Upper lobe of right lung (tissue), 1 donor: ENCODE measurements at regions not wholly inside any gene's neighbourhood (a gene's known extent, or its start where the extent isn't known, plus 50 kb on each side); places are given as distances from the start of the nearest gene placed in this dataset.

Source experiments
- ATAC-seq: fragments of 200-7000 bp; cut with Tn5 transposase; one replicate; pipeline ENCODE4 v1.9.1; 2020; ENCODE audit warnings: mild to moderate bottlenecking, moderate library complexity
- DNase-seq: peaks from one replicate; pipeline ENCODE4 v3.0.0-alpha.2; 2020
- H3K27ac ChIP-seq: fragments of 200-600 bp; one replicate; pipeline ENCODE4 v1.8.0; 2022
- H3K27me3 ChIP-seq: fragments of 200-600 bp; one replicate; pipeline ENCODE4 v1.8.0; 2022; ENCODE audit warnings: mild to moderate bottlenecking
- H3K36me3 ChIP-seq: fragments of 200-600 bp; one replicate; pipeline ENCODE4 v1.8.0; 2022
- H3K4me1 ChIP-seq: fragments of 200-600 bp; one replicate; pipeline ENCODE4 v1.8.0; 2022
- H3K4me3 ChIP-seq: fragments of 200-600 bp; one replicate; pipeline ENCODE4 v1.8.0; 2022; ENCODE audit warnings: mild to moderate bottlenecking
- H3K9me3 ChIP-seq: fragments of 200-600 bp; one replicate; pipeline ENCODE4 v1.8.0; 2022
- intact Hi-C: fragments of 100-400 bp; cut with DNase I; formaldehyde crosslinking; loops from one replicate; pipeline ENCODE4 v1.11.0; 2022
- TF ChIP-seq, protein P1 (sequence below): fragments of 200-600 bp; IDR thresholded peaks from one replicate; pipeline ENCODE4 v1.8.0; 2022; ENCODE audit warnings: antibody characterized with exemption
- donor health status: DM: no; HTN: yes; CAD: no; lungs with severe emphysema.

- Histone ChIP-seq H3K4me1 (no peaks in the 10 kb centered on the region), H3K9me3 (no peaks in the 10 kb centered on the region), H3K27ac (no peak overlapping the region), H3K4me3 (no peak overlapping the region), H3K36me3 (no peaks in the 10 kb centered on the region), H3K27me3 (no peaks in the 10 kb centered on the region)
- DNase-seq (no peak), ATAC-seq (no peak)
- intact Hi-C loops, result no loop called here
- TF ChIP-seq, protein P1, sequence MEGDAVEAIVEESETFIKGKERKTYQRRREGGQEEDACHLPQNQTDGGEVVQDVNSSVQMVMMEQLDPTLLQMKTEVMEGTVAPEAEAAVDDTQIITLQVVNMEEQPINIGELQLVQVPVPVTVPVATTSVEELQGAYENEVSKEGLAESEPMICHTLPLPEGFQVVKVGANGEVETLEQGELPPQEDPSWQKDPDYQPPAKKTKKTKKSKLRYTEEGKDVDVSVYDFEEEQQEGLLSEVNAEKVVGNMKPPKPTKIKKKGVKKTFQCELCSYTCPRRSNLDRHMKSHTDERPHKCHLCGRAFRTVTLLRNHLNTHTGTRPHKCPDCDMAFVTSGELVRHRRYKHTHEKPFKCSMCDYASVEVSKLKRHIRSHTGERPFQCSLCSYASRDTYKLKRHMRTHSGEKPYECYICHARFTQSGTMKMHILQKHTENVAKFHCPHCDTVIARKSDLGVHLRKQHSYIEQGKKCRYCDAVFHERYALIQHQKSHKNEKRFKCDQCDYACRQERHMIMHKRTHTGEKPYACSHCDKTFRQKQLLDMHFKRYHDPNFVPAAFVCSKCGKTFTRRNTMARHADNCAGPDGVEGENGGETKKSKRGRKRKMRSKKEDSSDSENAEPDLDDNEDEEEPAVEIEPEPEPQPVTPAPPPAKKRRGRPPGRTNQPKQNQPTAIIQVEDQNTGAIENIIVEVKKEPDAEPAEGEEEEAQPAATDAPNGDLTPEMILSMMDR, result no peak
These were observed 168.0 kb upstream of the ARID2 start for GRCh38 chr12:45561488-45561887.

- H3K27ac ChIP-seq, result no peak overlapping the region
- DNase-seq (no peak), ATAC-seq (no peak)
- no peaks in the 10 kb centered on the region for H3K27me3 ChIP-seq
- TF ChIP-seq, protein P1, result no peak
- H3K4me1 ChIP-seq, result no peaks in the 10 kb centered on the region
- H3K9me3 ChIP-seq, result no peaks in the 10 kb centered on the region
- no peak overlapping the region for H3K4me3 ChIP-seq
- intact Hi-C loops, result no loop called here
- no peaks in the 10 kb centered on the region for H3K36me3 ChIP-seq
These were observed 163.9 kb upstream of the ARID2 start for GRCh38 chr12:45565590-45565989.

DNA sequence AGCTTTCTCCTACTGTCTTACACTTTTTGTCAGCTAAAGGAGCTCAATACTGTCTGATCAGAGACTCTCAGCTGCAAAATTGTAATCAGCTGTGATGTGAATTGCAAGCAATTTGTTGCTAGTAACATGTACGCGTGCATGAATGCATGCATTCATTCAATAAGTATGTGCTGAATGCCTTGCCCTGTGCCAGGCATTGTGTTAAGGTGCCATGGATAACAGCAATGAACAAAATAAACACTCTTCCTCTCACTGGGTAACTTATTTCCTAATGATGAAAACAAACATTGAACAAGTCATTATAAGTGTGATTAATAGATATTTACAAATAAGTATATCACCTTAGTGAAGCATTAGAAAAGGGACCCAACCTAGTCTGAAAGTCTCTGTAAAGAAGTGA is 163.2 kb upstream of the ARID2 start:
- H3K27me3 ChIP-seq, result no peaks in the 10 kb centered on the region
- no peaks in the 10 kb centered on the region for H3K36me3 ChIP-seq
- no peak overlapping the region for H3K27ac ChIP-seq
- ATAC-seq (no peak), DNase-seq (no peak)
- TF ChIP-seq, protein P1, result no peak
- no peaks in the 10 kb centered on the region for H3K4me1 ChIP-seq
- no peak overlapping the region for H3K4me3 ChIP-seq
- H3K9me3 ChIP-seq, result no peaks in the 10 kb centered on the region
- intact Hi-C loops, result no loop called here

GRCh38 chr12:45568808-45569207 is 160.7 kb upstream of the ARID2 start:
- TF ChIP-seq, protein P1, result no peak
- no peak overlapping the region for H3K4me3 ChIP-seq
- H3K27ac ChIP-seq, result no peak overlapping the region
- H3K9me3 ChIP-seq, result no peaks in the 10 kb centered on the region
- no peaks in the 10 kb centered on the region for H3K27me3 ChIP-seq
- no peaks in the 10 kb centered on the region for H3K36me3 ChIP-seq
- intact Hi-C loops, result no loop called here
- ATAC-seq (peak; percentile 20), DNase-seq (no peak)
- no peaks in the 10 kb centered on the region for H3K4me1 ChIP-seq

DNA sequence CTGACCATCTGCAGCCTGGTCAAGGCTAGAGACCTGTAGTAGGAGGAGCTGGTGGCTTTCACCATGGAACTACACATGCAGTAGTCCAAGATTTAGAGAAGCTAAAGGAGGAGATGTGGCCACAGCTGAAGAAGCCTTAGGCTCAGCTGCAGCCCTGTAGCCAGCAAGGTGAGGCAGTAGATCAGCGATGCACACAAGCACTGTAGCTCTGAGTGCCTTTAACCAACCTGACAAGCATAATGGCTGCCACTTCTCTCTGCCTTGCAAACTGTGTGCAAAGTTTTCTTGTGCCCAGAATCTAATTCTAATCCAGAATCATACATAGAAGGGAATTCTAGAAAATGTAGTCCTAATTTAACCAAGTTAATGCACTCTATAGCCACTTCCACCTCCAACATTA is 159.0 kb upstream of the ARID2 start:
- H3K27me3 ChIP-seq, result no peaks in the 10 kb centered on the region
- intact Hi-C loops, result no loop called here
- H3K36me3 ChIP-seq, result no peaks in the 10 kb centered on the region
- no peak for ATAC-seq
- TF ChIP-seq, protein P1, result no peak
- no peaks in the 10 kb centered on the region for H3K4me1 ChIP-seq
- no peak overlapping the region for H3K27ac ChIP-seq
- H3K4me3 ChIP-seq, result no peak overlapping the region
- no peak for DNase-seq
- H3K9me3 ChIP-seq, result no peaks in the 10 kb centered on the region

DNA sequence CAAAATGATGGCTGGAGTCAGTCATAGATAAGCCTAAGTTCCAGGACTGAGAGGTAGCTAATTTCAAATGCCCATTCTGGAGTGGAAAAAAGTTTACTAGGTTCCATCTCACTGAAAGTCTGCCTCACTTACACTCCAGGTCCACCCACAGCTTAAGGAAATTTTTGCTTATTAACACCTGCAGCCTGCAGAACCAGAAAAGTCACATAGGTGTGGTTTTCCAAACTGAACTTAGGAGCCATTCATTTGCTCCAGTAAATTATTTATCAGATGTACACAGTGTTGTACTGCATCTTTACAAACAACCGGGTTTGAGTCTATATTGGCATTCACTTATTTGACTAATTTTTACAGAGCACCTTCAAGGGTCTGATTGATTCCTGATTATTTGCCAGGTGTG is 157.4 kb upstream of the ARID2 start:
- no peak for DNase-seq
- TF ChIP-seq, protein P1, result no peak
- no peak for ATAC-seq
- H3K4me1 ChIP-seq, result no peaks in the 10 kb centered on the region
- H3K27ac ChIP-seq, result no peak overlapping the region
- H3K4me3 ChIP-seq, result no peak overlapping the region
- intact Hi-C loops, result no loop called here
- no peaks in the 10 kb centered on the region for H3K27me3 ChIP-seq
- no peaks in the 10 kb centered on the region for H3K36me3 ChIP-seq
- no peaks in the 10 kb centered on the region for H3K9me3 ChIP-seq
